Eye (tissue), 1 donor: ENCODE measurements at regions not wholly inside any gene's neighbourhood (a gene's known extent, or its start where the extent isn't known, plus 50 kb on each side); places are given as distances from the start of the nearest gene placed in this dataset.

ENCODE experiments used
- DNase-seq: peaks from one replicate; pipeline ENCODE4 v3.0.0-alpha.2; 2015

DNA sequence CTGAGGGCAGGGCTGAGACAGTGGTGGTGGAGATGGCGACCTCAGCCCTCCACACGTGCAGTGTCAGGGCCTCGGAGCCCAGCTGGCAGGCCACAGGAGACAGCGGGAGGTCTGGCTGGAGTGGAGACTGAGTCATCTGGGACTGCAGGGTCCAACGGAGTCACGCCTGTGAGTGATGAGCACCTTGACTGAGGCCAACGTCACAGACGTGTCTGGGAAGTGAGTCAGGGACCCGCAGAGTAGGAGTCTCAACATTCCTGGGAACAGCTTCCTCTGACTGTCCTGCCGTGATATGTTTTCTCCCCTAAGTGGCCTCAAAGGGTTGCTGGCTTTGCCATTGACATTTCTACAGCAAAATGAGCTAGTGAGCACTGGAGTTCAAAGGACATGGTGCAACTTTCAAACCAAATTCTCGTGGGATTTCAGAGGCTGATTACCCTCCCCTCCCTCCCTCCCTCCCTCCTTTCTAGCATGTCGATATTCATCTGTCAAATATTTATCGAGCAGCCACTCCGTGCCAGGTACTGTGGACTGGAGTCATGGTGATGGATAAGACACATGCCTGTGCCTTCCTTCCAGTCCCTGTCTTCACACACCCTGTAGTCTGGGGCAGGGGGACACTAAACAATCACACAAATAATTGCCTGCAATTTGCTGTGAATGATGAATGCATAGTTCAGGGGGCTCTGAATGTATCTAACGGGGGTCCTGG, 53.3 kb upstream of the AMOTL2 start:
- peak; percentile 47 for DNase-seq

DNA sequence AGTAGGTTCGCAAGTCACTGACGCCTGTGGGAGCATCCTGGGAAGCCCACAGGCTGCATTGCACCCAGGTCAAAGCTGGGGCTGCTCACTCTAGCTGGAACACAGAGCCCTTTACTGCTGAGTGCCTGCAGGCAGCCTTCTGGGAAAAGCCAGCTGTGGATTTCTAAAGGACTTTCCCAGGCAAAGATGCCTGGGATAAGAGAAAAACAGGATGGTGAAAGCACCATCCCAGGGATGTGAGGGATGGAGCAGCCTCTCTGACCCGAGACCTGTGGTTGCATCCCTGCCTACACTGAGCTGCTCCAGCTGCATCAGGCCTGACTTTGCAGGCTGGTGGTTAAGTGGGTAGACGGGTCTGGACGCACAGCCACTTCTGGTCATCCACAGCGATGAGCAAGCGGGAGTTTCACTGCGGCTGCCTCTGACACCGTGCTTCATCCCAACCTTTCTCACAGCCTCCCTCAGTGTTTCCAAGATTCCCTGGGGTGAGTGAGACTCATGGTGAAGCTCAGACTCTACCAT, 52.5 kb upstream of the AMOTL2 start:
- DNase-seq: no peak

DNA sequence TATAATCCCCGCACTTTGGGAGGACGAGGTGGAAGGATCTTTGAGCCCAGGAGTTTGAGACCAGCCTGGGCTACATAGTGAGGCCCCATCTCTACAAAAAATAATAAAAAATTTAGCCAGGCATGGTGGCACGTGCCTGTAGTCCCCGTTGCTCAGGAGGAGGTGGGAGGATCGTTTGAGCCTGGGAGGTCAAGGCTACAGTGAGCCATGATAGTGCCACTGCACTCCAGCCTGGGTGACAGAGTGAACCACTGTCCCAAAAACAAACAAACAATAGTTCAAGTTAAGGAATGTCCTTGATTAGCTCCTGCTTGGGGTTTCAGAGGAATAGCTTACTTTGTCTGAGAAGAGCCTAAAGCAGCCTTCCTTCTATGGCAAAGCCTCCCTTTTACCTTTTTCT, 51.7 kb upstream of the AMOTL2 start:
- no peak for DNase-seq
